Fibroblast of villous mesenchyme (primary cell): ENCODE measurements at regions not wholly inside any gene's neighbourhood (a gene's known extent, or its start where the extent isn't known, plus 50 kb on each side); places are given as distances from the start of the nearest gene placed in this dataset.

ENCODE experiments used
- DNase-seq: peaks from one replicate; pipeline ENCODE4 v3.0.0-alpha.2; 2010; ENCODE audit warnings: low read depth
- H3K4me3 ChIP-seq: 2 replicates; pipeline ENCODE4 v1.5.1; 2011; ENCODE audit warnings: low read depth, mild to moderate bottlenecking, low read length
- TF ChIP-seq, protein P1 (sequence below): IDR thresholded peaks from 2 replicates; pipeline ENCODE4 v1.5.1; 2012; ENCODE audit warnings: low read depth, mild to moderate bottlenecking, low read length; ENCODE audit not compliant: insufficient read depth

GRCh38 chr21:31498985-31499384 is 154.9 kb upstream of the TIAM1 start:
- DNase-seq: no peak
- no peak overlapping the region for H3K4me3 ChIP-seq
- TF ChIP-seq, protein P1, sequence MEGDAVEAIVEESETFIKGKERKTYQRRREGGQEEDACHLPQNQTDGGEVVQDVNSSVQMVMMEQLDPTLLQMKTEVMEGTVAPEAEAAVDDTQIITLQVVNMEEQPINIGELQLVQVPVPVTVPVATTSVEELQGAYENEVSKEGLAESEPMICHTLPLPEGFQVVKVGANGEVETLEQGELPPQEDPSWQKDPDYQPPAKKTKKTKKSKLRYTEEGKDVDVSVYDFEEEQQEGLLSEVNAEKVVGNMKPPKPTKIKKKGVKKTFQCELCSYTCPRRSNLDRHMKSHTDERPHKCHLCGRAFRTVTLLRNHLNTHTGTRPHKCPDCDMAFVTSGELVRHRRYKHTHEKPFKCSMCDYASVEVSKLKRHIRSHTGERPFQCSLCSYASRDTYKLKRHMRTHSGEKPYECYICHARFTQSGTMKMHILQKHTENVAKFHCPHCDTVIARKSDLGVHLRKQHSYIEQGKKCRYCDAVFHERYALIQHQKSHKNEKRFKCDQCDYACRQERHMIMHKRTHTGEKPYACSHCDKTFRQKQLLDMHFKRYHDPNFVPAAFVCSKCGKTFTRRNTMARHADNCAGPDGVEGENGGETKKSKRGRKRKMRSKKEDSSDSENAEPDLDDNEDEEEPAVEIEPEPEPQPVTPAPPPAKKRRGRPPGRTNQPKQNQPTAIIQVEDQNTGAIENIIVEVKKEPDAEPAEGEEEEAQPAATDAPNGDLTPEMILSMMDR: no peak

GRCh38 chr21:31497914-31498313 is 153.9 kb upstream of the TIAM1 start:
- no peak for DNase-seq
- TF ChIP-seq, protein P1: no peak
- H3K4me3 ChIP-seq: no peak overlapping the region

DNA sequence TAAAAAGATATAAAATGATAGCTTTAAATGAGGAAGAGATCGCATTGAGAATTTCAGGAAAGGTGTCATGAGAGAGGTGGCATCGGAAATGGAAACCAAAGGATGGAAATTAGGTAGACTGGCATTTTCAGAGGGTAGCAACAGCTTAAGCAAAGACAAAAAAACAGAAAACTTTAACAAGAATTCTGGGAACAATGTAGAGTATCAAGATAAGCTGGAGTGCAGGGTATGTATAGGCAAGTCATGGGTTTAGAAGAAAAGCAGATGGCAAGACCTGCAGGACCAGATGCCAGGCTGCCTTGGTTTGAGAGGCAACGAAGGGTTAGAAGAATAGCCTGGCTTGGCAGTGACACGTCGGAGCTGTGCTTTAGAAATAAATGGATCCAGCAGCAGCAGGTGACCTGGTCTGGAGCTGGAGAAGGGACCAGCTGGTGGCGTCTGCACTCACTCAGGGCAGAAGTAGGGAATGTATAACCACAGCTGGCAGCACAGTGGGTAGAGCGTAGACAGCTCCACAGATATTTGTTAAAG is 149.4 kb upstream of the TIAM1 start:
- H3K4me3 ChIP-seq: no peak overlapping the region
- DNase-seq: no peak
- TF ChIP-seq, protein P1: no peak

GRCh38 chr21:31491617-31492016 is 147.6 kb upstream of the TIAM1 start:
- no peak for DNase-seq
- TF ChIP-seq, protein P1: no peak
- no peak overlapping the region for H3K4me3 ChIP-seq

DNA sequence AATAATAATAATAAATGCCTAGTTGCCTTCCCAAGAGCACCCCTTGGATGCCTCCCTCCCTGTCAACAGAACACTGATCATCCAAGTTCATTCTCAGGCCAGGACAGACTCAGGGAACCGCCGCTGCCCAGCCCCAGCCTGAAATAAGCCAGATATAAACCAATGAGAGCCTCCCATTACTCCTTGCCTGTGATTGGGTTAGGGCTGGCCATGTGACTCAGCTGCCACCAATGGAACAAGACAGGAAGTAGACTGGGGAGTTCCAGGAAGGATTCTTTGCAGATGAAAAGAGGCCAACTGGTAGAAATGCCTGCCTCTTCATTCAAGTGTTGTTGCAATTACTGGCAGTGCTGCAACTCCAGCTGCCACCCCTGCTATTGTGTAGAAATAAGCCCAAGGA is 146.4 kb upstream of the TIAM1 start:
- TF ChIP-seq, protein P1: no peak
- no peak for DNase-seq
- no peak overlapping the region for H3K4me3 ChIP-seq

- no peak overlapping the region for H3K4me3 ChIP-seq
- DNase-seq: no peak
- TF ChIP-seq, protein P1: no peak
Observed at GRCh38 chr21:31489726-31490125, 145.7 kb upstream of the TIAM1 start.

GRCh38 chr21:31489014-31489413 is 145.0 kb upstream of the TIAM1 start:
- no peak for DNase-seq
- H3K4me3 ChIP-seq: no peak overlapping the region
- TF ChIP-seq, protein P1: no peak
